HG02623 (cell line): ENCODE measurements at regions not wholly inside any gene's neighbourhood (a gene's known extent, or its start where the extent isn't known, plus 50 kb on each side); places are given as distances from the start of the nearest gene placed in this dataset.

Experiments
- ATAC-seq: cut with Tn5 transposase; IDR thresholded peaks from one replicate; pipeline ENCODE4 v1.9.1; 2021; ENCODE audit warnings: moderate library complexity; ENCODE audit not compliant: unreplicated experiment

DNA sequence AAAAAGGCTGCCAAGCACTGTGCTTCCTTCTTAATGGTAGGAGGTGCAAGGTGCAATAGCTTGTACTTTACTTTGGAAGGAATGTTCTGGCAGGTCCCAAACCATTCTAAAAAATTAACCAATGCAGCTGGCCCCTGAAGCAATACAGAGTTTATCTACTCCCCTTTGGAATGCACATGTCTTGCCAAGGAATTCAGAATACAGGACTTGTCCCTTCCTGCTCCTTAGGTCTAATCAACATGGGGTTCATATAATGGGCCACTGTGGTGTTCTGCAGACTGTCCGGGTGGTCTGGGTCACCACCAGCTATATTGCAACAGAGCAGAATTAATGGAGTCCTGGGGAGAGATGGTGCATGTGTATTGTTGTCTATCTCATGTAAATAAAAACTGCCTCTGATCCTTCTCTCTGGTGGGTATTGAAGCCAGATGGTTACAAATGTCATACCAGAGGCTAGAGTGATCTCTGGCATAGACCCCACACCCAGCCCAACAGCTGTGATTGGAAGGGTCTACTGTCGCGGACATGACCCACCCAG is 112.8 kb downstream of the RIPK4 start:
- ATAC-seq, result no peak

DNA sequence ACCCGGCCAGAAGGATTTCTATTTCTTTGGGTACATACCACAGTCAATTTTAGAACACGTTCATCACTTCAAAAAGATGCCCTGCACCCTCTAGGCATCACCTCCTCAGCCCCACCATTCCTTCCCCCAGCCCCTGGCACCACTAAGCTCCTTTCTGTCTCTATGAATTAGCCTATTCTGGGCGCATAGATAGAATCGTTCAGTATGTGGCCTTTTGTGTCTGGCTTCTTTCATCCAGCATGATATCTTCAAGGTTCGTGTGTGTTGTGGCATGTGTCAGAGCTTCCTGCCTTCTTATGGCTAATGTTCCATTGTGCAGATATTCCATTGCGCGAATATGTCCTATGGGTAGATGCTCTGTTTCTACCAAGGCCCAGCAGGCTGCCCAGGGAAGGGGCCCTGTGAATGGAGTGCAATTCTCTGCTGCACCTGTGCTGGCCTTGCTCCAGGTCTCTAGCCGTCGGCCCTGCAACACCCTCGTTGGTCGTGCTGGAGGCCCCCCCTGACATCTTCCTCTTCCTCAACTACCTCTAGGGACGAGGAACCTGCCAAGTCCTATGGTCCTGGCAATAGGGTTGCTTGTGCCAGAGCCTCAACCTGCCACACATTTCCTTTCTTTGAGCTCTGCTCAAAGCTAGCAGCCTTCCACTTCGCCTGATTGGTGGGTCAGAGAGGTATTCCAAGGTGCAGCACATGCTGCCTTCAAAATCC is 113.5 kb downstream of the RIPK4 start:
- no peak for ATAC-seq

DNA sequence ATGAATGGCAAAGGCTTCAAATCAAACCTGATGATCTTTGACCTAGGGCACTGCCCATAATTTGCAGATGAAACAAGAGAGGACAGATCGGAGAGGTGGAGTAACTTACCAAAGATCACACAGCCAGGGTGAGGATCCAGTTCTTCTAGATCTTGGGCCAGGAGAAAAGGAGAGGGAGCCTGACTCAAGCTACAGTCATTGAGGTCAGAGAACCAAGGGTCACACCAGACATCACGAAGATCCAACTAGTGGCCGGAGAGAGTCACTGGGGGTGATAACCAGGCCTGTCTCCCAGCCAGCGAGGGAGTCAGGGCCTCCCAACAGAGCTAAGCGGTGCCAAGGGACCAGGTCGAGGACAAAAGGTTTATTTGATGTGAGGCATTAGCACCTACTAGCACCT is 115.0 kb downstream of the RIPK4 start:
- no peak for ATAC-seq

DNA sequence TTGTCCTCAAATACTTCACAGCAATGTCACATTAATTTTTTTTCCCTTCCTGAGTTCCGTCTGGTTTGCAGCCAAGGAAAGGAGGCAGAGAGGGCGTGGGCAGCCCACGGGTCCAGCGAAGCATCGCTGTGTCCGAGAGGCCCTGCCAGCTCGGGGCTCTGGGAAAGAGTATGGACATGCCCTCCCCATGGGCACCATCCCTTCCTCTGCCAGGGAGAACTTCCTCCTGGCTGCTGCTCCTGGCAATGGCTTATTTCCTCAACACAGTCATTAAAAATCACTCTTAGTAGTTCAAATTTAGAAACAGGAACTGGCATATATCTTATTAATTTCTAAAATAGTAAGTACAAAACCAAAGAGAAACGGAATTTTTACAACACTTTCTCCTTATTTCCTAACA is 115.4 kb downstream of the RIPK4 start:
- no peak for ATAC-seq

DNA sequence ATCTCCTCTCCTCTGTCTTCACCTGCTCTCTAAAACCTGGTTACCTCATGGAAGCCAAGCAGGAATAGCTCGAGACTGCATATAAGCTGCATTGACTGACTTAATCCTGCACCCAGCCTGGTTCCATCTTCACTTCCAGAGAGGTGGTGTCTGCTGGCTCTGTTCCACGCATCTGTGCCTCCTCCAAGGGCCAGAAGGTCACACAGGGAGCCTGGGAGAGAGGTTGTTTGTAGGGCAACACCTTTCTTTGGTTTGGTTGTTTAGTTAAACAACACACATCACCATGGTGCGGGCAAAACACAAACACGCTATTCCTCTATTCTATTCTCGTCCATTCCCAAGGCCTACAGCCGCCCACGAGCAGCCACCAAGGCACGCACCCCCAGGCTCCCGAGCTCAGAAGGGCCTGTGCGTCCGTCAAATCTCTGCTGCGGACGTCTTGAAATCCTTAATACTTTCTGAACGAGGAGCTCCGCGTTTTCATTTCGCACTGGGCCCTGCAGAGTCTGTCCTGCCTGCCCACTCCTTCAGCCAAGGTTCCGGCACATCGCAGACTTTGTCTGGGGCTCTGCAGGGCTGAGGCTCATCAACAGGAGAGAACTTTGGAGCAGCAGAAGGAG is 116.2 kb downstream of the RIPK4 start:
- ATAC-seq, result no peak

DNA sequence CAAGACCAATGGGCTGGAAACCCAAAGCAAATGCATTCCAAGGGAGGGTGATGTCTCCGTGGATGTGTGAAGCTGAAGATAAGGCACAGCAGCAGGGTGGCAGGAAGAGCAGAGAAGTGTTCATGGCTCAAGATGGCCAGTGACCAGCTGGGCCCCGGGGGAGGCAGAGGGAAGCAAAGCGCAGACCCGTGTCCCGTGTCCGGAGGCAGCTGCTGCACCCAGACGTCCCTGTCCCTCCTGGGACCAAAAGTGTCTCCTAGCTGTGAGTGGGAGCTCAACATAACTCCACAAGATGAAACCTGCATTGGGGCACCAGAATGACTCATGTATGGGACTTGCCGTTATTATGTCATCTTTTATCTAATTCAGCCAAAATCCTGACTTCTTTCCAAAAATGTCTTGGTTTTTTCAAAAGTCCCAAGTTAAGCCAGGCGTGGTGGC is 118.2 kb downstream of the RIPK4 start:
- ATAC-seq, result no peak

DNA sequence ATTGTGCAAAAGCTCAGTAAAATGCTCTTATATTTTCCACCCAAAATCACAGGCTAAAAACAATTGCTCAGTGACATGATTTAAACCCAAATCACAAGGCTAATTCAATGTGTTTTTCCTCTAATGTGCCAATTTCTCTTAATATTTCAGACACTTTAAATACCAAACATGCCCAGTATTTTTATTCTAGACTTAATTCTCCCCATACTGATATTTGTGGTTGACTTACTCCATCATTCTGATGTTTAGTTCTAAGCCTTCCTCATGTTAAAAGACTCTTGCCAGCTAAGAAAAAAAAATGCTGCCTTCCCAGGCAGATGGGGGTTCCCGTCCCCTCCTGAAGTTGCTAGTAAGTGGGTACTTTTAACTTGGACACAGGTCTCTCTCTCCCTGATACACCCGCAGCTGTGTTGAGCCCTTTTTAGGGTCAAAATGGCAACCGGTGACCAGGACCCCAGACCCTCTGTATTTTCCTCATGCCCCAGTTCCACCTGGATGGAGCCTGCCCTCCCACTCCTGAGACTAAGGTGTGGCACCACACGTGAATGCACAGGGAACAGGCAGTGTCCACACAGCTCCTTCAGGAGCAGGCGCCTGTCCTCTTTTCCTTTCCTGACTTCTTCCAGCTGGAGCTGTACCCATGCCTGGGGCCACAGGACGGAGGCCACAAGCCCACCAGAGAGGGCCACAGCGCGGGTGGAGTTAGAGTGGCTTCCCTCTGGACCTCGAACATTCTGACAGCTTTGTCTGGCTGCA is 118.9 kb downstream of the RIPK4 start:
- no peak for ATAC-seq

DNA sequence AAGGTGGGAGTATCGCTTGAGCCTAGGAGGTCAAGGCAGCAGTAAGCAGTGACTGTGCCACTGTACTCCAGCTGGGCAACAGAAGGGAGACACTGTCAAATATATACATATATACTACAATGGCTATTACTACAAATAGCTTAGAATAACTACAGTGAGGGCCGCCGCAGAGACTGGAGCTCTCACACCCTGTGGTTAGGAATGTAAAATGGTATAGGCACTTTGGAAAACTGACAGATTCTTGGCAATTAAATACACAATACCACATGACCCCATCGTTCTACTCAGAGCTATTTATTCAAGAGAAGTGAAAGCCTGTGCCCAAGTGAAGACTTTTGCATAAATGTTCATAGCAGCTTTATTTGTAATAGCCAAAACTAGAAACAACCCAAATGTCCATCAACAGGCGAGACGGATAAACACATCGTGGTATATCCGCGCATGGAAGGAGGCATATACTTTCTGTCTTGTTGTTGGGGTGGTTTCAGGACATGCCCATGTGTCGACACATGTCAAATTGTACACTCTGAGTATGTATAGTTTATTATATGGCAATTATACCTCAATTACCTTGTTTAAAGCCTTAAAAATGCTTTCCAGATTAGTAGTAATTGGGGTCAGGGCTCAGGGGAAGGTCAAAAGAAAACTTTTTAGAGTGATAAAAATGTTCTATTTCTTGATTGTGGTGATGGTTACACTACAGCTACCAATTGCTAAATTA is 123.4 kb downstream of the RIPK4 start:
- ATAC-seq, result no peak

DNA sequence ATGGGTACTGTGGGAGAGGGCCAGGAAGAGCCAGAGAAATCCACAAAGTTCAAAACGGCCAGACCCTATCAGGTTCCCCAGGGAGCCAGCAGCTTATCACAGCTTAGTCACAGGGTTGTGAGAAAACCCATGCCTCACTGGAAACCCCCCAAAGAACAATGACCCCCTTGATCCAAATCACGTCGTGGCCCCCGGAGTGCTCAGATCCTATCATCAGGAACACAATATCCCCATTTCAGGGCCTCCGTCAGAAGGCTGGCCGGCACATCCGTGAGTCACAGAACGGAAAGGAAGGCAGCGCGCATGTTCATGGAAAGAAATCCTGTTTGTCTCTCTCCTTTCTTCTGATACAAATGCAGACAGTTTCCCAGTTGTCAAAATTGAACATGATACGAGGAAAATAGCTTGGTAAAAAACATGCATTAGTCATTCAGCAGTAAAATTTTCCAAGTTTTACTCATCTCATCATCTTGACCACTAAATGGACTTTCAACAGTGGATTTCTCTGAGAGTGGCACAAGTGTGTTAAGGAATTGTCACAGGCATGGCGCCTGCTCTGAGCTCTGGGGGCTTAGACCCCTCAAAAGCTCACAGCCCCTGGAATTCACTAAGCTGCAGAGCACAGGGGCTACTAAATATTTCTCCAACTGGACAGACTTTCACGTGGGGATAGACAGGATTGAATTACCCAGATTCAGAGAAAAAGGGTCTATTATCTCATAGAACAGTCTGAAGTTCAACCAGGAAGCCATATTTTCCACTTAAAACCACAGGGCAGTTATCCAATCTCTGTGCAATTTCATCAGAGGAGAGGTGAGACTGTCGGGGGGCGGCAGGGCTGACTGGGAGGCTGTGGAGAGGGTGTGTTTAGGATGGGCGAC is 124.8 kb downstream of the RIPK4 start:
- no peak for ATAC-seq

DNA sequence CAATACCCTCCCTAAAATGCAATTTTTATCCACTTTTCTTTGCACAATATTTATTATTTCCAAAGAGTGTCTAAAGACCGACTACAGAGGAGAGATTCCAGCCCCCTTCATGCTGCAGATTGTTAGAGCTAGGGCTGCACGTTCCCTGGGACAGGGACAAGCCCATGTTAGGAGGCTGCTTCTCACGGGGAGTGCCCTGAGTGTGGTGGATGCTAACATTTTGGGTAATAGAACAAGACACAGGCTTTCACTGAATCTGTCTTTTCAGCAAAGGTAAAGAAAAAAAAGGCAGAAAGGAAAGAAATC is 125.4 kb downstream of the RIPK4 start:
- no peak for ATAC-seq

DNA sequence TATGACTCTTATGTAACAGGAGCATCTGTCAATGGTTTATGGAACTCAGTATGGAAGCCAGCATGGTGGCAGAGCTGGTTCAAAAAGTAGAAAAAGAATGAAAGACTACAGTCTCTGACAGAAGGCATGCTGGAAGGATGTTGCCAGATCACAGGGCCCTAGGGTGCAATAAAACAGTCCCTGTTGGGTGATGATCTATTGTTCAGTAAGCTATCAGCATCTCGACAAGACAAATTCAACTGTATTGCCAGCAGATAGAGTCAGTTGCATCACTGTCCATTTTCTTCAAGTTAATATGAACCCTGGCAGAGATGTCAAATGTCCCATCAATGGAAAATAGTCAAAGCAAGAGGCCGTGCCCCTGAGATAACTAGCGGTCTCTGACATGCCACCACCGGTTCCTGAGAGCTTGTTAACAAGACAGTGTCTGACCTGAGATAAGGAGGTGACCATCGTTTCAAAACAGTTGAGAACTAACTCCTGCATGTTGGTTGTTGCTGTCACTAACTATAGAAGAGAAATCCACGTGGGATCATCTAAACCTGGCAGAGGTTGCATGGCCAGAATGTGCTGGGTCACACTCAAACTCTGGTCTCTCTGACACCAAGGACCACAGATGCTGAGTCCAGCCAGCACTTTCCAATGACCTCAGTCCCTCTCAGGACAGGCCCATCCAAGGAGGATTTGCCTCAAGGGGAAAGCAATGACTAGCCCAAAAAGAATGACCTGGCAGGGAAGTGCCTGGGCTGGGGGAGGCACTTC is 125.9 kb downstream of the RIPK4 start:
- no peak for ATAC-seq

DNA sequence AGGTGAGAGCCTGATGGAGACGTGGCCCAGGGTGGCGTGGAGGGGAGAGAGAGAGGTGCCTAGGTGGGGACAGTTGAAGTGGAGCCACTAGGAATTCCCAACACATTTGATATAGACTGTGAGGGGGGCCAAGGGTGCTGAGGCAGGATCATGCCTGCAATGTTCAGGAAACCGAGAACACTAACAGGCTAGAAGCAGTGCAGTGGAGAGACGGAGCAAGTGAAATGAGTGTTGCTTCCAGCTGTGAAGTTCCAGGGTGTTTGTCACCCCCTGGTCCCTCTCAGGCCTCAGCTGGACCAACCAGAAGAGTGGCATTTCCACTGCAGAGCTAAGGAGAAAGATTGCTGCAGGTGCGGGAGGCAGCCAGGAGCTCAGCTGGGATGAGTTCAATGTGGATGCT is 127.1 kb downstream of the RIPK4 start:
- ATAC-seq, result no peak

DNA sequence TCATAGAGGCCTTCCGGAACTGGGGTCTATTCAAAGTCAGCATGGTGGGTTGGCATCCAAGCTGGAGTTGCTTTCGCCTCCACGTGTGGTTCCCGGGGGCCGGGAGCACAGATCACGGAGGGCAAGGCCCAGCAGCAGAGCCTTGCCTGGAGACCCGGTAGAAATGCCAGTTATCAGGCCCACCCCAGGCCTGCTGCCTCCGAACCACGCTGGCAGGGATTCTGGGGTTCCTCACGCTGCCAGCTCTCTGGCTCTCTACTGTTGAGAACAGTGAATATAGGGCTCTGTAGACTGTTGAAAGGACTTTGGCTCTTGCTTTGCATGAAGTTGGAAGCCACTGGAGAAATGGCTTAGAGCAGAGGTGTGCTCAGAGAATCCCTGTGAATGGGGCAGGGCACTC is 127.5 kb downstream of the RIPK4 start:
- ATAC-seq, result no peak

DNA sequence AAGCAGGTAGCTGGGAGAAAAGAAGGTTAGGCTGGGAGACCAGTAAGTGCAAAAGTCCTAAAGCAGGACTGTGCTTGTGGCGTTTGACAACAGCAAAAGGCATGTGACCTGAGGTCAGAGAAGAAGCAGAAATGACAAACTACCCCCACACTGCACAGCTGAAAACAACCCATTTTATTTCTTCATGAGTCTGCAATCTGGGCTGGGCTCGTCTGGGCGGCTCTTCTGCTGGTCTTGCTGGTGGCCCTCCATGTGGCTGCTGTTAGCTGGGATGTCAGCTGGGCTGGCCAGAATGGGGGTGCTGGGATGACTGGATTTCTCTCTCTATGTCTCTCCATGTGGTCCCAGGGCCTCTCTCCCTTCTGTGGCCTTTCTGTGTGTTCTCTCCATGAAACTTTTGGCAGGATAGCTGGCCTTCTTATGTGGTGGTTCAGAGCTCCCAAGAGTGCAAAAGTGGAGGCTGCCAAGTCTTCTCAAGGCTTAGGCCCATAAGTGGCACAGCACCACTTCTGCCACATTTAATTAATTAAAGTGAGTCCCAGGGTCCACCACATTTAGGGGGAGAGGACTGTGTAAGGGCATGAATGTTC is 128.6 kb downstream of the RIPK4 start:
- no peak for ATAC-seq

DNA sequence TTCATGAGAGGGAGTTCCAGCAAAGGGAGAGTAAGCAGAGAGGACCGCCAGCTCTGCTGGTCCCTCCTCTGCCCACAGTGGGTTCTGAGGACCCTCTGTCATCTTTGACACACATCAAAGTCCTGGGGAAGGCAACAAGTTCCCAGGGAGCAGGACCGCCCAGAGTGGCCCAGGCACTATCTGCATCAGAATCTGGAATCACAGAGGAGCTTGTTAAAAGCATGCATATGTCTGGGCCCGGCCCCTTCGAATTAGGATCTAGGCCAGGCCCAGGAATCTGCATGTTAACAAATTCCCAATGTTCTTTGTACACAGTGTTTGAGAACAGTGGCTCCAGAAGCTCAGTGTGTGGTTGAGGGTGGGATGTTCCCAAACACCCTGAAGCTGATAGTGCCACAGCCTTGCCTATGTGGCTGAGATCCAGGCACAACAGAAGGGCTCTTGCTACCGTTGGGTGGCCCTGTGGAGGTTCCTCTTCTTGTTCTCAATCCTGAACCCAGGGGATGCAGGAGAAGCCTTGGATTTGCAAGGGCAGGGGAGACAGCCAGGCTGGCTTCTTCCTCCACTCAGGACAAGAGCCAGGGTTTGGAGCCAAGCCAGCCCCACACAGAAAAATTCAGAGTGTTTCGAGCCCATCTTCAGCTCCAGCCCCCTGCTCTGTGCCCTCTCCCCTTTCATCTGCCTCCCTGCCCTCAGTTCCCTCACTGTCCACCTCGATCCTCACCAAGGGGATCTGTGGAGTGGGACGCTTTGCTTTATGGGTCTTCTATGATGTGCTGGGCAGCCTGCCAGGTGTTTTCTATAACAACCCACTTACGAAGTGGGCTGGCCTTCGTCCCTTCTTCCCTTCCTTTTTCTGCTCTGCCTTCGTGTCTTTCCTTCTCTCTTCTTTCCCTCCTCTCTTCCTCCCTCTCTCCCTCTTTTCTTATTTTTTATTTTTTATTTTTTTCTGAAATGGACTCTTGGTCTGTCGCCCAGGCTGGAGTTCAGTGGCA is 129.0 kb upstream of the TMPRSS2 start:
- ATAC-seq, result no peak

DNA sequence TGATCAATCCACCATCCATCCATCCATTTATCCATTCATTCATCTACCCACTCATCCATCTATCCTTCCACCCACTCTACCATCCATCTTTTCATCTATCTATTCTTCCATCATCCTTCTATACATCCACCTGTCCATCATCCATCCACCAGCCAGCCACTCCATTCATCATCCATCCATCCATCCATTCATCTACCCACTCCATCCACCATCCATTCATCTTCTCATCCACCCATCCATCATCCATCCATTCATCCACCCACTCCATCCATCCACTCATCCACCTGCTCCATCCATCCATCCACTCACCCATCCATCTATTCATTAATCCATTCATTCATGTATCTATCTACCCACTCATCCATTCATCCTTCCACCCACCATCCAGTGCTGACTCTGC is 127.9 kb upstream of the TMPRSS2 start:
- ATAC-seq, result no peak

DNA sequence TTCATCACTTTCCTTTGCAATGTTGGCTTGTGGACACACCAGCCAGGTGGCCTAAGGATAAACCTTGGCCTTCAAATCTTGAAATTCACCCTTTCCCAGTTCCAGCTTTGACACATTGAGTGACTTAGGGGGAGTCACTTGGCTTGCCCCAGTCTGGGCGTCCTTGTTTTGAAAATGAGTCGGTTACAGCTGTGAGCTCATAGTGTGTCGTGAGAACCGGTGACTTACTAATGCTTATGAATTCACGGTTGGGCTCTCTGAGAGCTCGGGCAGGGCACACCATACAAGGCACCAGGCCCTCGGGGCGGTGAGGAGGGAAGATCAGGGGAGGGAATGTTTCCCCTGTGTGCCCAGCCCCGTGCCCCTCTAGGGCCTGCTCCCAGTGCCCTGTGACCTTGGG is 126.9 kb upstream of the TMPRSS2 start:
- no peak for ATAC-seq

DNA sequence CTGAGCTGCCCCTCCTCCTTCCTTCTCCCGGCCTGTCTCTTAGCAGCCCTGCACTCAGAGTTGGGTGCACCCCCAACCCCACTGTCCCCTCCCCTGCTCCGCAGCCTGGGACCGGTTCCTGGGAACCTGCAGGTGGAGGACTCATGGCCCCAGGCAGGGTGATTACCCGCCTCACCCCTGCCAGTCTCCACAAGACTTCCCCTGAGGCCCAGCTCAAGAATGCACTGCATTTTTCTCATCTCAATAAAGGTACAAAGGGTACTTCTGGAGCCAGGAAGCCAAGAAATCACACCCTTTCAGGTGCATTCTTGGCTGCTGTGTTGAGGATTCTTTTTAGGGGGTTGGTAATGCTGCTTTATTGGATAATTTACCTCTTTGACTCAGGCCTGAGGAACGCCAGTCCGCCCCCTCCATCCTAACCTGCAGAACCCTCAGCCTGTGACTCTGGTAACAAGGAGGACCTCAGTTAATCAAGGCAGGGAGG is 126.3 kb upstream of the TMPRSS2 start:
- ATAC-seq, result no peak
